ENCODE measurements at regions not wholly inside any gene's neighbourhood (a gene's known extent, or its start where the extent isn't known, plus 50 kb on each side); places are given as distances from the start of the nearest gene placed in this dataset.

DNA sequence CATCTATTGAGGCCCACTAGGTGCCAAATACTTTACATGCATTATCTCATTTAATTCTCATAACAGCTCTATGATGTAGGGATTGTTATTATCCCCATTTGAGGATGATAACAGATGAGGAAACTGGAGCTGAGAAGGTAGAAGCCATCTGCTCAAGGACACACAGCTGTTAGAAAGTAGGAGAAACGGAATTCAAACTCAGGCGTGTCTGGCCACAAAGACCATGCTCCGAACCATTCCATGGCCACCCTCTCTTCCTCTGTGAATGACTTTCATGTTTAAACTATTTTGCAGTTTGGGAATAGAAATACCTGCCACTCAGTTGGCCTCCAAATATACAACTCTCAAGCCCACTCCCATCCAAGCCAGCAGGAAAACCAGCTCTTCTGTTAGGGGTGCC, 87.6 kb upstream of the ANKRD55 start:
- DNase-seq (ENCODE audit: low spot score): no peak

DNA sequence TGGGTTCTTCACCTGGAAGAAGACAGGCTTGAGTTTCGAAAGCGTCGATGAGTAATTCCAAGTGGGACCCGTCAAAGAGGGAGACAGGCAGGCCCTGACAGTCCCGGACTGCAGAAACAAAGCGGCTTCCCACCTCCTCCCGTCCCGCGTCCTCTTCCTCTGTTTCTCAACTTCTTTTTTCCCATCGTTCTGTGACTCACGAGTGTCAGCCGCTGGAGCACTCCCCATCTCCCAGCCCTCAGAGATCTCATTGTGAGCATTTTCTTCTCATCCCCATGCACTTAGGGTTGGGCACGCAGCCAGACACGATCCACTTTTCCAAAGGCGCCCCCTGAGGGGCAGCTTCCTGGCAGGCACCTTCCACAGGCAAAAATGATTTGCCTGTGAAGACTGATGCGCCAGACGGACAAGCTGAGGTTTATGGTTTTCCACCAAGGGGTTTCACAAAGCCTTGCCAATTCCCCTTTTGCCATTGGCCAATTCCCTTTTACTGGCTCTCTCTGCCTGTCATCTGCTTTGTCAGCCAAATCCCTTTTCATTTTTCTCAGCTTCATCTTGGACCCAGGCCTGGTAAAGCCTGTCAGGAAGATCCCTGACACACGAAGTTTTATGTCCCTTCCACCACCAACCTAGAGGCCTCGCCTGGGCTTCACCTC, 86.5 kb upstream of the ANKRD55 start:
- DNase-seq (ENCODE audit: low spot score): no peak

- DNase-seq (ENCODE audit: low spot score): no peak
Measured at GRCh38 chr5:56317923-56318561, 84.9 kb upstream of the ANKRD55 start.

GRCh38 chr5:56316299-56316994, 83.3 kb upstream of the ANKRD55 start:
- no peak for DNase-seq (ENCODE audit: low spot score)

DNA sequence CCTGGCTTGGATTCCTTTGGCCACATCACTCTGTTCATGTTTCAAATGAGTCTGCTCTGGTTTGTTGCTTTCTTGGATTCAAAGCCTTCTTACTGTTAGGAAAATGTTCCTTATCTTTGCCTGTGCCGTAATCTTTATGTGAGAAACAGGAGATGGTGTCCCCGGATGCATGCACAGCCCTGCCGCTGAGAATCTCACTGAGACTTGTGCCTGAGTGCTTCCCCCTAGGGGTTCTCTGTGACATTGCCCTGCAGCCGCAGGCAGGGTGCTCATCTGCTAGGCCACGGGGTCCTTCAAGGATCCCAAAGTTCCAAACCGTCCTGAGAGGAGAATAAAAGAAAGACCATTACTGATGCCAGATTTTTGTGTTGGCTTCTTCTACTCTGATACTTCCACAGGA, 81.4 kb upstream of the ANKRD55 start:
- DNase-seq (ENCODE audit: low spot score): no peak

DNA sequence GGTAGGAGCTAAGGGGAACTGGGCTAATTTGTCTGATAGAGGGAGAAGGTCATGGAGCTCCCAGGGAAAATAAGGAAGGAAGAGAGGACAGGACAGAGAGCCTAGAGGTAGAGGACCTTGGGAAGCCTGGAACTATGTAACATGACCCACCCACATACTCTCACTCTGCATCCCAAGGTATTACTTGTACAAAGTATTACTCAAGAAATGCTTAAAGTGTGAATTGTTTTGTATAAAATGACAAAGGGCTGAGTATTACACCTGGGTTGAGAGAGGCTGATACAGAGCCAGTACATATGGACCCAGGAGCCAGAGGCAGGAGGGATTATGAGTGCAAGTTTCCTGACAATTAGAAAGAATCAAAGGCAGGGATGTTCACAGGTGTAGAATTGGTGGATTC, 80.5 kb upstream of the ANKRD55 start:
- DNase-seq (ENCODE audit: low spot score): no peak

- no peak for DNase-seq (ENCODE audit: low spot score)
Measured at GRCh38 chr5:56313004-56313531, 79.9 kb upstream of the ANKRD55 start.

DNA sequence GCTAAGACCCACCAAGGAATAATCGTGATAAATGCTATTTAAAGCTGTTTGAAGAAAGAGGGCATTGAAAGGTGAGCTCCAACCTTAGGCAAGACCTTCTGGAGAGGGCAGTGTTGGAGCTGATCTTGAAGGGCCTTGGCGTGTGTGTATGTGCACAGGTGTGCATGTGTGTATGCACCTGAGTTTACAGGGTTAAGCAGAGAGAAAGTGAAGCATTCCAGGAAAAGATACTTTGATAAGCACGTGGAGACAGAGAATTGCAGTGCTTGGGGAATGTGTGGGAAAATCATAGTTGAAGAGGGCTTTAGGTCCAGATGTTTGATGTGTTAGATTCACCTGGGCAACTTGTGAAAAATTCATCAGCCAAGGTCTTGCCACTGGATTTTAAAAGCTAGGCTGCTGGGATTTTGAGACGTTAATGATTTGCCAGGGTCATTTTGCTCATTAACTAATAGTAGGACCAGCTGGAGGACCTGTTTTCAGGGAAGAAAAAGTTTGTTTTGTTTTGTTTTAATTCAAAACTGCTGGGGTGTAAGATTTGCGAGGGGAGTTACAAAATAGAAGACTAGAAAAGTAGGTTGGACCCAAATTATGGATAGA, 78.3 kb upstream of the ANKRD55 start:
- no peak for DNase-seq (ENCODE audit: low spot score)

- DNase-seq (ENCODE audit: low spot score): no peak
Measured at GRCh38 chr5:56310711-56311204, 77.6 kb upstream of the ANKRD55 start.

GRCh38 chr5:56309262-56309826, 76.2 kb upstream of the ANKRD55 start:
- no peak for DNase-seq (ENCODE audit: low spot score)

DNA sequence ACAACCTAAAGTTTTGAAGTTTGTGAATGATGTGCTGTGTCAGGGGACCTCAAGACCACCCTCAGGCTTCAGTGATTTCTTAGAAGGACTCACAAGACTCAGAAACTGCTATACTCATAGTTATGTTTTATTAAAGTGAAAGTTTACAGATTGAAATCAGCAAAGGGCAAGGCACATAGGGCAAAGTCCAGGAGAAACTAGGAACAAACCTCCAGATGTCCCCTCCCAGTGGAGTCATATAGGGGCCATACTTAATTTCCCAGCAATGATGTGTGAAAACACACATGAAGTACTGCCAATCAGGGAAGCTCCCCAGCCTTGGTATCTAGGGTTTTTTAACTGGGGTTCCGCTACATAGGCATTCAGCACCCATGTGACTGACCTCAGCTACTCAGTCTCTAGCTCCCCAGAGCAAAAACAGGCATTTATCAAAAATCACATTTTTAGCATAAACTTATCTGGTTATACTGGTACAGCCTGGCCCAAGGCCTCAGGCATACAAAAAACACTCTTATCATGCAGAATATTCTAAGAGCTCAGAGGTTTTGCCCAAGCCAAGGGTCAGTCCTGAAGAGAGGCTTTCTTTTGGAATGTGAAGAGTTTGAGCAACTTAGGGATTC, 74.7 kb upstream of the ANKRD55 start:
- no peak for DNase-seq (ENCODE audit: low spot score)

DNA sequence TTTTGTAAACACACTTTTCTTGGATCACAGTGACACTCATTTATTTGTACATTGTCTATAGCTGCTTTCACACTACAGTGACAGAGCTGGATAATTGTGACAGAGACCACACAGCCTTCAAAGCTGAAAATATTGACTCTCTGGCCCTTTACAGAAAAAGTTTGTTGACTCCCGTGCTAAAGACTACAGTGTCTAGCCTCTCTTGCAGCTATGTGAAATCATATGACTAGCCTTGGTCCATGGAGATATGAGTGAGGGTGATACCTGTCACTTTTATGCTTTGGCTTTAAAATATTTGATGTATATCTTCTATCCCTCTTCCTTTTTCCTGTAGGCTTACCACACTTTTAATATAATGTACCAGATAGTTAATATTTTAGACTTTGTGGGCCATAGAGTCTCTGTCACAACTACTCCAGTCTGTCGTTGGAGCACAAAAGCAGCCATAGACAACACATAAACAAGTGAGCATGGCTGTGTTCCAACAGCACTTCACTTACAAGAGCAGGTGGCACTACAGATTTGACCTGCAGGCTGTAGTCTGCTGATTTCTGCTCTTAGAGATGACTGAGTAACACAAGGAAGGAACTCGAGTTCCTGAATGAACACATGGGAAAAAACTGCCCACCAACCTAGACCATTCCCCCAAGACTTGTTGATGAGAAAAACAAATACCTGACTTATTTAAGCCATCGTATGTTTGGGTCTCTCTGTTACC, 73.5 kb upstream of the ANKRD55 start:
- DNase-seq (ENCODE audit: low spot score): no peak

- no peak for DNase-seq (ENCODE audit: low spot score)
Measured at GRCh38 chr5:56305001-56305950, 72.1 kb upstream of the ANKRD55 start.

GRCh38 chr5:56303511-56303910, 70.4 kb upstream of the ANKRD55 start:
- no peak for DNase-seq (ENCODE audit: low spot score)

- no peak for DNase-seq (ENCODE audit: low spot score)
Measured at GRCh38 chr5:56302027-56302426, 68.9 kb upstream of the ANKRD55 start.

DNA sequence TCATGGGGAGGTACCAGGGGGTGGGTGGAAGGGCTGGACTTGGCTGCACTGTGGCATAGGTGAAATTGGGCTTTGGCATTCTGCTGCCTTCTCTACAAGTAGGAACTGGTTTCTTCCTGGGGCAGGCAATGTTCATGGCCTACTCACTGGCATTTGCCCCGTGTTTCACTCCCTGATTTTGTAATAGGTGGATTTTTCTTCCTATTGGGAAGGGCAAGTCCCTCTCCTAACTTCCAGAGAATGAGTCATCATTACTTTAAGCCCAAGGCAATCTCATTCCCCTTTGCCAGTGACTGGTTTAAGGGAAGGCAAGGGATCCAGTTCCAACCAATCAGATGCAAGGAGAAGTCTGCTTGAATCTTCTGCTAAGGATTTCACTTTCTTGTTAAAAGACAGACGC, 67.9 kb upstream of the ANKRD55 start:
- DNase-seq (ENCODE audit: low spot score): no peak

- DNase-seq (ENCODE audit: low spot score): no peak
Measured at GRCh38 chr5:56299212-56299611, 66.1 kb upstream of the ANKRD55 start.

- DNase-seq (ENCODE audit: low spot score): no peak
Measured at GRCh38 chr5:56298336-56299090, 65.4 kb upstream of the ANKRD55 start.

DNA sequence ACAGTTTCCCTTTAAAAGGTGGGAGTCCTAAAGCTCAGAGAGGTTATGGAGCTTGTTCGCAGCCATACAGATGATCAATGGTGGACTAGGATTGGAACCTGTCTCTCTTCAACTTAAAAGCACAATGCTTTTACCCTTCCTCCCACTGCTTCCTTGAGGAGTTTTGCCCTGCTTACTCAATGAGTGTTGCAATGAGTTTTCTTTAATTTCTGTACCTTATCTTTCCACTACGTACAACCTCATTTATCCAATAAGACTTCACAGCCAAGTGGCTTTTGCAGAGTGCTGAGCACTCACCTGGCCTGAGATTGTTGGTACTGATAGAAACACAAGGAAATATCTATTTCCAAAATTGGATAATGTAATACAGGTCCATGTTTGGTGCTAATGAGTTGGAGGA, 64.7 kb upstream of the ANKRD55 start:
- no peak for DNase-seq (ENCODE audit: low spot score)

Measured in HuH-7 (cell line).